Prostate gland (tissue), 2 donors: ENCODE measurements at regions not wholly inside any gene's neighbourhood (a gene's known extent, or its start where the extent isn't known, plus 50 kb on each side); places are given as distances from the start of the nearest gene placed in this dataset.

Source experiments
- DNase-seq: peaks from one replicate; pipeline ENCODE4 v3.0.0-alpha.2; 2019; ENCODE audit warnings: low spot score
- H3K27ac ChIP-seq, 2 donors: fragments of 200-600 bp; sonication (generic); 2 replicates each; pipeline ENCODE4 v1.5.1; 2017 to 2019
- H3K27me3 ChIP-seq: fragments of 200-600 bp; sonication (generic); replicated peaks from 2 replicates; pipeline ENCODE4 v1.5.1; 2019; ENCODE audit not compliant: insufficient read depth
- H3K36me3 ChIP-seq, 2 donors: fragments of 200-600 bp; sonication (generic); 1 replicate in 1 of 2; 2 replicates in 1 of 2; pipeline versions ENCODE4 v1.5.1 to v1.8.1; 2017 to 2019
- H3K4me1 ChIP-seq: fragments of 200-600 bp; sonication (generic); replicated peaks from 2 replicates; pipeline ENCODE4 v1.5.1; 2019
- H3K4me3 ChIP-seq, 2 donors: fragments of 200-600 bp; sonication (generic); 2 replicates each; pipeline ENCODE4 v1.5.1; 2017 to 2019
- H3K9me3 ChIP-seq: fragments of 200-600 bp; sonication (generic); 2 replicates; pipeline ENCODE4 v1.5.1; 2017
- POLR2A ChIP-seq: fragments of 450-650 bp; IDR thresholded peaks from one replicate; pipeline ENCODE4 v1.6.1; 2016; ENCODE audit warnings: antibody characterized with exemption, mild to moderate bottlenecking
- POLR2AphosphoS5 ChIP-seq: sonication (generic); formaldehyde crosslinking; IDR thresholded peaks from one replicate; pipeline ENCODE4 v1.6.1; 2017; ENCODE audit warnings: antibody characterized with exemption
- WGBS: methylation state at CpG from one replicate; pipeline ENCODE4 v1.1.5; 2018; 5-methylcytosine and 5-hydroxymethylcytosine counted together
- intact Hi-C: fragments of 100-400 bp; cut with DNase I; formaldehyde crosslinking; loops from one replicate; pipeline ENCODE4 v1.14.2; 2022
- TF ChIP-seq, protein P1 (sequence below), 4 experiments: fragments of 200-600 bp in 2 of 4; fragments of 450-650 bp in 2 of 4; sonication (generic) in 2 of 4; IDR thresholded peaks; 1 replicate in 3 of 4; 2 replicates in 1 of 4; pipeline ENCODE4 v1.5.1; 2016 to 2019; ENCODE audit warnings: antibody characterized with exemption in 4 of 4, mild to moderate bottlenecking in 2 of 4, moderate library complexity in 2 of 4

DNA sequence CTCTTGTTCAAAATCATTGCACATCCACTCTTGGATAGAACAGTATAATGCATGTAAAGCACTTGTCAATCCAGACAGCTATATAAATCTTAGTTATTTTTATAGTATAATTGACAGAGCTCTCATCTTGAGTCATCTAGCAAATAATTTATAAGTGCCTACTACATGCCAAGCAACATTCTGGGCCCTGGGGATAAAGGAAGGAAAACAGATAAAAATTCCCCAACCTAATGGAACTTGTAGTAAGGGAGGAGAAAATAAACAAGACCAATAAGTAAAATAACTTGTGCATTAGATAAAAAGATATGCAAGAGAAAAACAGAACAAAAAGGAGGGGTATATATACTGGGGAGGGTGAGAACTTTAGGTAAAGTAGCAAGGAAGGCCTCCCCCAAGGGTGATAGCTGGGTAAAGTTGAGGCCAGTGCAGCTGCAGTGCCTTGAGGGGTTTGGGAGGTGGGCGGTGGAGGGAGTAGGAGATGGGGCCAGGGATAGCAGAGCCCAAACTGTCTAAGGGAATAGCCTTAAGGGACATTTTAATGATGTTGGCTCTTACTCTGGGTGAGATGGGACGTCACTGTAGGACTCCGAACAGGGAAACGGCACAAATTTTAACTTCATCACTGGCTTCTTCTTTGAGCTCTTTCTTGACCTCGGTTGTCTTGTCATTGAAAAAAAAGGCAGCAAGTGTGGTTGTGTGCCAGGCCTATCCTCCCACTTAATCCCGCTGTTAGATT, 79.3 kb upstream of the SEC61G start:
- no peak overlapping the region for H3K27ac ChIP-seq

DNA sequence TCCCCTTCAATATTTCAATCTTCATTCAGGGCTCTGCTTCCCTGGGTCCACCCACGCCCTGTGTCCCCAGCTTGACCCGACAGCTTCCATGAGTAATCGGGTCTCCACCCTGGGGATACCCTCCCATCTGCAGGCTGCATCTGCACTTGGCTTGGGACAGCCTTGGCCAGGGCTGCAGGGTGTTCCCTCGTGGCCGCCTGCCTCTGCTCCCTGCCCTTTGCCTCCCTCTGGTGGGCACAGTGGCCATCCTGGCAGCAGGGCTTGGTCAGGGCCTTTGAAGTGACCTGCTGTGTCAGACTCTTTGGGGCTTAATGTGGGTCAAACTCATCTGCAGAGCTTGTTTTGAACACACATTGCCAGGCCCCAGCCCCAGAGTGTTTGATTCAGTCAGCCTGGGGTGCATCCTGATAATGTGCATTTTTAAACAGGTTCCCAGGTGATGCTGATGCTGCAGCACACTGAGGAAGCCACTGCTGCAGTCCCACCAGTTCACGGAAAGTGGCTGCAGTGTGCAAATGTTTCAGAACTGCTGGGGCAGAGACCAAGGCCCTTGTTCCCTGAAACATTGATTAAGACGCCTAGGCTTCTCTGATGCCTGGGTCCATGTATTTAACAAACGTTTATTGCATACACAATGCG, 80.7 kb upstream of the SEC61G start:
- no peaks in the 10 kb centered on the region for H3K4me1 ChIP-seq
- H3K36me3 ChIP-seq = no peaks in the 10 kb centered on the region
- intact Hi-C loops = loop anchor here (10.0 kb wide), 1 partner anchor 1265 kb away; no protein-coding TSS in a partner anchor
- WGBS = 80% methylated on average over 9 of the region's 9 CpGs
- DNase-seq = no peak
- no peak overlapping the region for H3K4me3 ChIP-seq
- H3K27me3 ChIP-seq = no peaks in the 10 kb centered on the region
- TF ChIP-seq, protein P1, sequence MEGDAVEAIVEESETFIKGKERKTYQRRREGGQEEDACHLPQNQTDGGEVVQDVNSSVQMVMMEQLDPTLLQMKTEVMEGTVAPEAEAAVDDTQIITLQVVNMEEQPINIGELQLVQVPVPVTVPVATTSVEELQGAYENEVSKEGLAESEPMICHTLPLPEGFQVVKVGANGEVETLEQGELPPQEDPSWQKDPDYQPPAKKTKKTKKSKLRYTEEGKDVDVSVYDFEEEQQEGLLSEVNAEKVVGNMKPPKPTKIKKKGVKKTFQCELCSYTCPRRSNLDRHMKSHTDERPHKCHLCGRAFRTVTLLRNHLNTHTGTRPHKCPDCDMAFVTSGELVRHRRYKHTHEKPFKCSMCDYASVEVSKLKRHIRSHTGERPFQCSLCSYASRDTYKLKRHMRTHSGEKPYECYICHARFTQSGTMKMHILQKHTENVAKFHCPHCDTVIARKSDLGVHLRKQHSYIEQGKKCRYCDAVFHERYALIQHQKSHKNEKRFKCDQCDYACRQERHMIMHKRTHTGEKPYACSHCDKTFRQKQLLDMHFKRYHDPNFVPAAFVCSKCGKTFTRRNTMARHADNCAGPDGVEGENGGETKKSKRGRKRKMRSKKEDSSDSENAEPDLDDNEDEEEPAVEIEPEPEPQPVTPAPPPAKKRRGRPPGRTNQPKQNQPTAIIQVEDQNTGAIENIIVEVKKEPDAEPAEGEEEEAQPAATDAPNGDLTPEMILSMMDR (IDR thresholded peaks at IDR 0.05) = peak in 3 of 4 experiments; percentile 36 to 57 (median 48)
- no peak for TF ChIP-seq POLR2AphosphoS5
- no peaks in the 10 kb centered on the region for H3K9me3 ChIP-seq
- no peak overlapping the region for H3K27ac ChIP-seq

More for the DNA sequence above, 79.3 kb upstream of the SEC61G start:
- 46% methylated on average over 6 of the region's 6 CpGs for WGBS
- no peak overlapping the region for H3K4me3 ChIP-seq
- intact Hi-C loops = no loop called here
- TF ChIP-seq, protein P1 (IDR thresholded peaks at IDR 0.05) = no peak
- TF ChIP-seq POLR2AphosphoS5 = no peak
- no peak for TF ChIP-seq POLR2A
- DNase-seq = no peak
- no peaks in the 10 kb centered on the region for H3K36me3 ChIP-seq
- H3K27me3 ChIP-seq = no peaks in the 10 kb centered on the region
- H3K9me3 ChIP-seq = no peaks in the 10 kb centered on the region
- no peaks in the 10 kb centered on the region for H3K4me1 ChIP-seq

DNA sequence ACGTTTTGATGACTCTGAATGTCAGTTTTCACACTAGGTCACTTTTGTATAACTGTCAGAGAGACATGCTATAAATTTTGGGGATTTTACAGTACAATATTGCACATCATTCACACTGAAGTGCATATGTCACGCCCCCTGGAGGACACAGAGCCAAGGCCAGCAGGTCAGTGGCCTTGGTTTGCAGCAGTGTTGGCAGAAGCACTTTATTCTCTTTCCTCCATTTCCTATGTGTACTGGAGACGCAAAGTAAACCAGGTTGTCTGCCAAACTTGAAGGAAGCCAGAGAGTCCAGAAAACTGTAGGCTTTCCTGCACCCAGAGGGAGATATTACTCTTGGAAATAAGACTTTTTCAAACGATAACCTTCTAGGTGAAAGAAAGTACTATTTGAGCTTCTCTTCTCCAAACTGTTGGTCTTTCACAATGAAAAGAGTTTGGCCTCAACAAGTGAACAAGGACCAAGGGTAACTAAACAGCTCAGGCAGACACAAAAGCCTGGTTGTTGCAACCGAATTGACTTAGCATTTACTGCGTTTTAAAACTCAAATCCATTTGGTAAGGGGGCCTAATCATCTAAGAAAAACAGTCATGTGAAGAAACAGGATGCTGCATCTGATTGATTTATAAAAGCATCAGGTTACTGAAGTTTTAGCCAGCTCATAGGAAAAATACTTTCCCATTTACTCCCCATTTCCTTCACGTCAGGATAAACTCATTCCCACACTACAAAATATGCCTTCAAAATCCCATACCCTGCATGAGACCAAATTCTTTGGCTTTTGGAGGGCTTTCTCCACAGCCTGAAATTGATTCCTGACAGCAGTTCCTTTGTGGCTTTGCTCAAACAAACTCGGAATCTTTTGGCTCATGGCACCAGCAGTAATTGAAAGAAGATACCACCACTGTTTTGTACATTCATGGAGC, 83.0 kb upstream of the SEC61G start:
- Histone ChIP-seq H3K27ac (no peak overlapping the region), H3K27me3 (no peaks in the 10 kb centered on the region), H3K9me3 (no peaks in the 10 kb centered on the region), H3K4me1 (no peaks in the 10 kb centered on the region), H3K4me3 (no peak overlapping the region), H3K36me3 (no peaks in the 10 kb centered on the region)
- intact Hi-C loops = loop anchor here (10.0 kb wide), 1 partner anchor 1267 kb away; no protein-coding TSS in a partner anchor
- 34% methylated on average over 8 of the region's 8 CpGs for WGBS
- no peak for DNase-seq
- no peak for TF ChIP-seq POLR2A
- TF ChIP-seq, protein P1 (IDR thresholded peaks at IDR 0.05) = peak in 2 of 4 experiments; percentile 4 to 10
- no peak for TF ChIP-seq POLR2AphosphoS5

DNA sequence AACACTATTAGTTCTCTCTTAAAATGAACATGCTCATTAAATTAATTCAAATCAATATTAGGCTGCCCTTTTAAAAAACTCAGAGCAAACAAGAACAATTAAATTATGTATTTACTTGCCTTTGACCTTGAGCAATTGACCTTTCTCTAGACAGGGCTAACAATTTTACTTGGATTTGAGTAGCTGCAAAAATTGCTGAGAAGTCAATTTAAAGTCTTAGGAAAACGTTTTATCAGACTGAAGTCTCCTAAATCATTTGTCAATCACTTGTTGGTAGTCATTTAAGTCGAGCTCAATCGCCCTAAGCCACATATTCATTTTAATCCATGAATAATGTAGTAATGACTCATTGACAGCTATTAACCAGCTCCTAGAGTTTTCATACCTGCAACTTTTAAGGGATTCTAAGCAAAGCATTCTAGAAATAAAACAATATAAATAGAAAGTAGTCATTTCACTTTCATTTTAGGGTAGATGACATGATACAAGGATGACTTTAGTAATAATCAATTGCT, 84.9 kb upstream of the SEC61G start:
- TF ChIP-seq, protein P1 (IDR thresholded peaks at IDR 0.05) = no peak
- TF ChIP-seq POLR2A (no peak), POLR2AphosphoS5 (no peak)
- 83% methylated on average over 3 of the region's 3 CpGs for WGBS
- no peak for DNase-seq

More for the DNA sequence above, 84.9 kb upstream of the SEC61G start:
- Histone ChIP-seq H3K4me3 (no peak overlapping the region), H3K36me3 (no peaks in the 10 kb centered on the region), H3K9me3 (no peaks in the 10 kb centered on the region), H3K27ac (no peak overlapping the region), H3K4me1 (no peaks in the 10 kb centered on the region), H3K27me3 (no peaks in the 10 kb centered on the region)
- intact Hi-C loops = loop anchor here (10.0 kb wide), 1 partner anchor 1269 kb away; no protein-coding TSS in a partner anchor
